ENCODE measurements at regions not wholly inside any gene's neighbourhood (a gene's known extent, or its start where the extent isn't known, plus 50 kb on each side); places are given as distances from the start of the nearest gene placed in this dataset.
"Not testable (repeated sequence)": the region's sequence is repeated elsewhere in the genome, so short reads cannot be mapped to it uniquely, and the experiment has no call there.

DNA sequence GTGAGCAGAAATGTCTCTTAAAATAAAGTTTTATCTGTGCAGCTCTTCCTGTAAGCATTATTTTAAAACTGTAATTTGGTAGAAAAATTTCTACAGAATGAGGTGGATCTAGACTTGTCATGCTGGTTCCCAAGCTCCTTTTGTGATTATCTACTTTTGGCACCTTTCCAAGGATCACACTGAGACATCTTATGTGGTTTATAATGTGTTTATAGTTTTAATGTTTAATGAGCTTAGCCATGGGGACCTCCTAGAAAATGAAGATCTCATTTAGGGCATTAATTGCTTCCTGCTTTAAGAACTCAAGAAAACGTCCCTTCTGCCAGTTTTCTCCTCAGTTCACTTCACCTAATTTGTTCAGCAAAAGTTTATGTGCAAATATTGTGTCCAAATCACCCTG, 468.4 kb downstream of the SUCLG1 start:
- no peak overlapping the region for H3K4me3 Mint-ChIP-seq
- H3K27ac Mint-ChIP-seq, result no peak overlapping the region
- H3K4me1 Mint-ChIP-seq (ENCODE audit: low read depth), result no peaks in the 10 kb centered on the region
- no peaks in the 10 kb centered on the region for H3K9me3 Mint-ChIP-seq
- no peaks in the 10 kb centered on the region for H3K27me3 Mint-ChIP-seq (ENCODE audit: low read depth)
- no peak for ATAC-seq (replicated peaks in 1 of 2)
- no peaks in the 10 kb centered on the region for H3K36me3 Mint-ChIP-seq (ENCODE audit: insufficient read depth in 2 of 2)
- no peak for DNase-seq

DNA sequence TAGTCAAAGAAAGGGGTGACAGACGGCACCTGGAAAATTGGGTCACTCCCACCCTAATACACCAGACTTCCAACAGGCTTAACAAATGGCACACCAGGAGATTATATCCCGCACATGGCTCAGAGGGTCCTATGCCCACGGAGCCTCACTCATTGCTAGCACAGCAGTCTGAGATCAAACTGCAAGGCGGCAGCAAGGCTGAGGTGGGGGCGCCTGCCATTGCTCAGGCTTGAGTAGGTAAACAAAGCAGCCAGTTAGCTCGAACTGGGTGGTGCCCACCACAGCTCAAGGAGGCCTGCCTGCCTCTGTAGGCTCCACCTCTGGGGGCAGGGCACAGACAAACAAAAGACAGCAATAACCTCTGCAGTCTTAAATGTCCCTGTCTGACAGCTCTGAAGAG, 482.5 kb downstream of the SUCLG1 start:
- H3K27ac Mint-ChIP-seq; DNase-seq; H3K36me3 Mint-ChIP-seq (ENCODE audit: insufficient read depth in 2 of 2); H3K4me3 Mint-ChIP-seq; H3K4me1 Mint-ChIP-seq (ENCODE audit: low read depth); ATAC-seq (replicated peaks in 1 of 2); H3K27me3 Mint-ChIP-seq (ENCODE audit: low read depth): not testable (repeated sequence)
- H3K9me3 Mint-ChIP-seq, result peaks cover 2 to 11% of the 10 kb centered on the region in 2 donors

DNA sequence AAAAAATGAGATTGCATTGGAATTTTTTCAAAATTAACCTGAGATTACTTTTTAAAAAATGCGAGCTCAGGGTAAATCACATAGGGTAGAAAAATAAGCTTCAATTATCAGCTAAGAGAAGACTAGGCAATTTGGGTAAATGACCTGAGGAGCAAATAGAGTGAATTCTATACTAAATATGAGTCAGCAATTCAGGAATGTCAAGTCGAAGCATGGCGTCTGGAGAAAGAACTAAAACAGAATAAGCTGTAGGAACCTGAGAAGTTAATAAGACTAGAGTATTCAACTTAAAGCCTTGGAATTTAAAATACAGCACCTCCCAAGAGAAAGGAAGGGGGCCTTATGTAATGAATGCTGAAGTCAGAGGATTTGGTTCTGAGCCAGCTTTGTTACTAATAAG, 487.0 kb downstream of the SUCLG1 start:
- Mint-ChIP-seq H3K36me3 (ENCODE audit: insufficient read depth in 2 of 2) (no peaks in the 10 kb centered on the region), H3K9me3 (peaks cover 2% of the 10 kb centered on the region in 2 donors), H3K27ac (no peak overlapping the region), H3K27me3 (ENCODE audit: low read depth) (no peaks in the 10 kb centered on the region), H3K4me3 (no peak overlapping the region), H3K4me1 (ENCODE audit: low read depth) (no peaks in the 10 kb centered on the region)
- no peak for ATAC-seq (replicated peaks in 1 of 2)
- DNase-seq, result no peak

DNA sequence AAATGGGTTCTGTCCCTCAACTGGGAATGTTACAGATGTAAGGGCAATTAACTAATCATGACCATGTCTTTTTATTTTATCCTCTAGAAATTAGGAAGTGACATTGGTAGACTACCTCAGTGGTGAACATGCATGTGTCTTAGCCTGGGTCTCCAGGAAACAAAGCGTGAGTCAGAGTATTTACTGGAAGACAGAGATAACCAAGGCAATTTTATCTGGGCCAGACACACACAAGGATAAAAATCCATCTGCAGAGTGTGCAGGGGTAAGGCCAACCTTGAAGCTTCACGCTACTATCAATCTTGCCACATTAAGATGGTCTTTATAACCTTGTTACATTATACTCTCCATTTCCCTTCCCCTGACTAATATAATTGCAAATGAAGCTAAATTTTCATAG, 487.5 kb downstream of the SUCLG1 start:
- no peaks in the 10 kb centered on the region for H3K4me1 Mint-ChIP-seq (ENCODE audit: low read depth)
- no peak overlapping the region for H3K27ac Mint-ChIP-seq
- ATAC-seq (replicated peaks in 1 of 2) (no peak), DNase-seq (no peak)
- H3K27me3 Mint-ChIP-seq (ENCODE audit: low read depth), result no peaks in the 10 kb centered on the region
- H3K9me3 Mint-ChIP-seq, result peaks cover 2% of the 10 kb centered on the region in 2 donors
- H3K4me3 Mint-ChIP-seq, result no peak overlapping the region
- no peaks in the 10 kb centered on the region for H3K36me3 Mint-ChIP-seq (ENCODE audit: insufficient read depth in 2 of 2)

DNA sequence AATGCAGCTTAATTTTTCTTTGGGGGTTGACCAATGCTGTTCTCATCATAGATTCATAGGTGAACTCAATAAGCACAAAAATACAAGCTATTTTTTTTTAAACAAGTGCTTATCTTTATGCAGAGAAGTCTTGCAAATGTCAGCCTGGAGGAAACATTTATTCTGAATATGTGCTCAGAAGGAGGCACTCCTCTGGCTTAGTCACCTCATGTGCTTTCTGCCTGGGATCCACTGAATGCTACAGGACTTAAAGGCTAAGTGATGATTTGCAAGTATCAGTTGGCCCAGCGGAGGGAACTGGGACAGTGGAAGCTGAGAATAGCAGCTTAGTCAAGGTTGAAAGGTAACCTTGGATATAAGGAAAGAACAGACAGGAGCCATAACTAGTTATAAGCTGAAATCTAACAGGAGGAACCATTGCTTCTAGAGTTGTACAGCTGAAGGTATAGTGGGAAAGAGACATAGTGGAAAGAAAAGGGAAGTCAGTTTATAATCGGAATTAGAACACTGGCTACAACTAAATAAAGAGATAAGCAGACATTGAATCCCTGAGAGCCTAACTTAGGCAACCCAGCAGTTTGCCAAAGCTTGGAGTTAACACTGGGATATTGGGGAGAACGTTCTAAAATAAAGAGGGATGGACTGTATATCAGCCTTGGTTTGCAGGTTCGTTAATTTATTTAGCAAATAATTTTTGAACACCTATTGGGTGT, 488.7 kb downstream of the SUCLG1 start:
- Mint-ChIP-seq H3K9me3 (no peaks in the 10 kb centered on the region), H3K27me3 (ENCODE audit: low read depth) (no peaks in the 10 kb centered on the region), H3K4me3 (no peak overlapping the region), H3K36me3 (ENCODE audit: insufficient read depth in 2 of 2) (no peaks in the 10 kb centered on the region), H3K27ac (no peak overlapping the region), H3K4me1 (ENCODE audit: low read depth) (no peaks in the 10 kb centered on the region)
- ATAC-seq (replicated peaks in 1 of 2) (no peak), DNase-seq (no peak)

DNA sequence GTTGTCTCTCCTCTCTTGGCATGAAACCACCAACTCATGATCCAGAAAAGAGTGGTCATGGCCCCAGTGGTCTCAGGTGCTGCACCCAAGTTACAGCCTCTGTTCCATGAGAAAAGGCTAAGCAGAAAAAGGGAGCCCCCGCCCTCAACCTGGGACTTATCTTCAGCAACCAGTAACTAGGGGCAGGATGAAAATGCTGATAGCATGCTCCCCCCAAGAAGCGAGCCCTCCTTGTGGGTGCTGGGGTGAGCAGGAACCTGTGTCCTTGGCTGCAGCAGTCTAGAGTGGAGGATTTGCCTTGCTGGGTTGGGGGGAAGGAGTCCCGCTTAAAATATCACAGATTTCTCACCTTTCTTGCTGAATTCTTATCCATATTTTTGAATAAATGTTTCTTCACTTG, 490.0 kb downstream of the SUCLG1 start:
- H3K27ac Mint-ChIP-seq, result no peak overlapping the region
- no peak for DNase-seq
- no peaks in the 10 kb centered on the region for H3K27me3 Mint-ChIP-seq (ENCODE audit: low read depth)
- H3K36me3 Mint-ChIP-seq (ENCODE audit: insufficient read depth in 2 of 2), result no peaks in the 10 kb centered on the region
- H3K4me3 Mint-ChIP-seq, result no peak overlapping the region
- H3K4me1 Mint-ChIP-seq (ENCODE audit: low read depth), result no peaks in the 10 kb centered on the region
- ATAC-seq (replicated peaks in 1 of 2), result no peak
- no peaks in the 10 kb centered on the region for H3K9me3 Mint-ChIP-seq

DNA sequence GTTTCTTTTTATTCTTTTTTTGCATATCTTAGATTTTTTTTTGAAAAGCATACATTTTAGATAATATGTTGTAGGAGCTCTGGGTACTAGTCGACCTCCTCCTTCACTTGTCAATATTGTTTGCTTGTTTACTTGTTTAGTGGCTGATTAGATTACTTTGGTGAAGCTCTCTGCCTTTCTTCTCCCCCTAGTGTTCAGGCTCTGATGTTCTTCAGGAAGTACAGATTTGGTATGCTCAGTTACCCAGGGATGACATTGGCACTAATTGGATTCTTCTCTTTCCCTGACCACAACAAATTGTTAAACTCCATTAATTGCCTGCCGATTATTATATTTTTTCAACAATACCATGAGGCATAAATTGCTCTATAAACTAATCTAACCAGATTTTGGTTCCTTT, 491.2 kb downstream of the SUCLG1 start:
- DNase-seq, result no peak
- Mint-ChIP-seq H3K9me3 (no peaks in the 10 kb centered on the region), H3K36me3 (ENCODE audit: insufficient read depth in 2 of 2) (no peaks in the 10 kb centered on the region), H3K27me3 (ENCODE audit: low read depth) (no peaks in the 10 kb centered on the region), H3K4me1 (ENCODE audit: low read depth) (no peaks in the 10 kb centered on the region), H3K4me3 (no peak overlapping the region), H3K27ac (no peak overlapping the region)
- no peak for ATAC-seq (replicated peaks in 1 of 2)

DNA sequence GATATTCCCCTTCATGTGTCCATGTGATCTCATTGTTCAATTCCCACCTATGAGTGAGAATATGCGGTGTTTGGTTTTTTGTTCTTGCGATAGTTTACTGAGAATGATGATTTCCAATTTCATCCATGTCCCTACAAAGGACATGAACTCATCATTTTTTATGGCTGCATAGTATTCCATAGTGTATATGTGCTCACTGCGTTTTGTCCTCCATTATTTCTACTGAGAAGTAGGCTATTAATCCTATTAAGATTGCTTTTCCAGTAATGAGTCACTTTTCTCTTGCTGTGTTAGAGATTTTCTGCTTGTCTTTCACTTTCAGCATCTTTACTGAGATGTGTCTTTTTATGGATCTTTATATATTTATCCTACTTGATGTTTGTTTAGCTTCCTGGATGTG, 492.1 kb downstream of the SUCLG1 start:
- H3K4me3 Mint-ChIP-seq; H3K9me3 Mint-ChIP-seq; H3K4me1 Mint-ChIP-seq (ENCODE audit: low read depth); DNase-seq; H3K27ac Mint-ChIP-seq; H3K27me3 Mint-ChIP-seq (ENCODE audit: low read depth); H3K36me3 Mint-ChIP-seq (ENCODE audit: insufficient read depth in 2 of 2); ATAC-seq (replicated peaks in 1 of 2): not testable (repeated sequence)

DNA sequence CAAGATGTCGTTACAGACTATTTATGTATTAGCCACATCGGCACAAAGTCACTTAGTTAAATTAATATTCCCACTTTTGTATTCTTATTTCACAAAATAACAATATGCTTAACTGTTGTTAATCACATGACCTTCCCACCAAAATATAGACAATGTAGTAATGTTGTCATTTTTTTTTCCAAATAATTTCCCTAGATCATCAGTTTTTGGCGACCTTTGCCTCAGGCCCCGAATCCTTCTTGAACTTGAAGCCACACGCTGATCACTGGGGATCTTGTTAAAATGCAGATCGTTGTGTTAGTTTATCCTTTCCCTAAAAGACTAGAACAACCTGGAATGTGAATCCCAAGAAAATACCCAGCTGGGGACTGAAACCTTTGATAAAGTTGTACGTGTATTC, 497.6 kb downstream of the SUCLG1 start:
- no peak for DNase-seq
- no peak for ATAC-seq (replicated peaks in 1 of 2)
- Mint-ChIP-seq H3K9me3 (no peaks in the 10 kb centered on the region), H3K27ac (no peak overlapping the region), H3K36me3 (ENCODE audit: insufficient read depth in 2 of 2) (no peaks in the 10 kb centered on the region), H3K4me1 (ENCODE audit: low read depth) (no peaks in the 10 kb centered on the region), H3K27me3 (ENCODE audit: low read depth) (no peaks in the 10 kb centered on the region), H3K4me3 (no peak overlapping the region)

DNA sequence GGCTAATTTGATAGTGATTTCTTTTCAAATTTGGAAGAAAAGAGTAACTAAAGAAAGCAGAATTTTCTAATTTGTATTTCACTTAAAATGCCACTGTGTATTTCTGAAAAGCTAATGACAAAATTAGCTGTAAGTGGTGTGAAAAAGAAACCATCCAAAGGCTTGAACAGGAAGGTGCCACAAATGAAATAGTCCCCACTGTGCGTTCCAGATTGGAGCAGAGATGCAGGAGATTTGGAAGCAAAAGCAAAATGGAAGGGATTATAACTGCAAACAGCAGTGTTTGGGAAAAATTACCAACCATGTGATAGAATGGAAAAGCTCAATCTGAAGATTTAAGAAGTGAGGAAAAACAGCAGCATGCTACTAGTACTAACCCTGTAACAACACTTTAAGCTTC, 498.7 kb downstream of the SUCLG1 start:
- H3K27ac Mint-ChIP-seq, result no peak overlapping the region
- H3K36me3 Mint-ChIP-seq (ENCODE audit: insufficient read depth in 2 of 2), result no peaks in the 10 kb centered on the region
- no peaks in the 10 kb centered on the region for H3K9me3 Mint-ChIP-seq
- no peak overlapping the region for H3K4me3 Mint-ChIP-seq
- H3K27me3 Mint-ChIP-seq (ENCODE audit: low read depth), result no peaks in the 10 kb centered on the region
- no peak for DNase-seq
- ATAC-seq (replicated peaks in 1 of 2), result no peak
- no peaks in the 10 kb centered on the region for H3K4me1 Mint-ChIP-seq (ENCODE audit: low read depth)

DNA sequence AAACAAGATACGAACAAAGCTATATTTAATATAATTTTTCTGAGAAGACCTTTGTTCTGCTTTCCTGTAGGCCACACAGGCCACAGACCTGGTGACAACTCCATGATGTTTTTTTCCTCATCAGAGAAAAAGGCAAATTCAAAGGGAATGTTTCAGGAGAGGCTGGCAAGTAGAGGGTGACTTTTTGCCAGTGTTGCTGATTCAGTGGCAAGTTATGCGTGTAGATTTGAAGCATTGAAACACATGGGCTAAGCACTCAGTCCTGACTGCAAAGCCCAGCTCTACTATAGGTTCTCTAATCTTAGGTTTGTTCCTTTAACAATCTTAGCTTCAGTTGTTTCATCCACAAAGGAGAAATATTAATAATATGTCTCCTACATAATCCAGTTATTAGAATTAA, 499.8 kb downstream of the SUCLG1 start:
- Mint-ChIP-seq H3K4me1 (ENCODE audit: low read depth) (no peaks in the 10 kb centered on the region), H3K27me3 (ENCODE audit: low read depth) (no peaks in the 10 kb centered on the region), H3K36me3 (ENCODE audit: insufficient read depth in 2 of 2) (no peaks in the 10 kb centered on the region), H3K9me3 (no peaks in the 10 kb centered on the region), H3K27ac (no peak overlapping the region), H3K4me3 (no peak overlapping the region)
- DNase-seq (no peak), ATAC-seq (replicated peaks in 1 of 2) (no peak)

DNA sequence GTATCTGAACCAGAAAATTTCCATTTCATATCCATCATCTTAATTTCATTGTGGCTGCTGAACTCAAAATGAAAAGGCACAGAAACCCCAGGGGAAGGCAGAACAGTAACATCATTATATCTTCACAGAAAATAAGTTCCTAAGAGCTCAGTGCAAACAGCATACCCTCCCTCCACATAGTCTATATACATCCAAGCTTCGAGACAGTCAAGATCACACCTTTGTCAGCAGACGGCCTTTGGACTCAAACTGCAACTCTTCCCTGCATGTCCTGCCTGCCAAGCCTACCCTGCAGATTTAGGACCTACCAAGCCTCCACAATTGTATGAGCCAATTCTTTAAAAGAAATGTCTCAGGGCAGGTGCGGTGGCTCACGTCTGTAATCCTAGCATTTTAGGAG, 502.1 kb downstream of the SUCLG1 start:
- ATAC-seq (replicated peaks in 1 of 2) (no peak), DNase-seq (no peak)
- Mint-ChIP-seq H3K27me3 (ENCODE audit: low read depth) (no peaks in the 10 kb centered on the region), H3K4me3 (no peak overlapping the region), H3K4me1 (ENCODE audit: low read depth) (no peaks in the 10 kb centered on the region), H3K27ac (no peak overlapping the region), H3K36me3 (ENCODE audit: insufficient read depth in 2 of 2) (no peaks in the 10 kb centered on the region), H3K9me3 (no peaks in the 10 kb centered on the region)

DNA sequence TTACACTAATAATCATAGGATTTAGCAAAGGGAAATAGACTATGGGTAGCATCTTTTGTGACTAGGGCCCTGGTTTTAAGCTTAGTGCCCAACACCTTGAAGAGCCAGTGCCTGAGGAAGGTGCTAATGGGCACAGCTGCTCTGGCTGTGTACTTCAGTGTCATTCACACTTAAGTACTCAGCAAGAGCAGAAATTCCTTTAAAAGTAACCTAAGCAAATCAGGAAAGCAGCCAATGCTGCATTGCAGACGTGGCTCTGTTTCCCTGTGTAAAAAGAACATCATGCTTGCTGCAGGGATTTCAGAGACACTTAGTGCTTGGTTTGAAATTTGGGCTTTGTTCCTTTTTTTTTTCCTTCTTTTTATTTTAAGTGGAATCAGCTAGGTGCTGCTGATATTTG, 505.4 kb downstream of the SUCLG1 start:
- Mint-ChIP-seq H3K9me3 (no peaks in the 10 kb centered on the region), H3K27ac (no peak overlapping the region)

DNA sequence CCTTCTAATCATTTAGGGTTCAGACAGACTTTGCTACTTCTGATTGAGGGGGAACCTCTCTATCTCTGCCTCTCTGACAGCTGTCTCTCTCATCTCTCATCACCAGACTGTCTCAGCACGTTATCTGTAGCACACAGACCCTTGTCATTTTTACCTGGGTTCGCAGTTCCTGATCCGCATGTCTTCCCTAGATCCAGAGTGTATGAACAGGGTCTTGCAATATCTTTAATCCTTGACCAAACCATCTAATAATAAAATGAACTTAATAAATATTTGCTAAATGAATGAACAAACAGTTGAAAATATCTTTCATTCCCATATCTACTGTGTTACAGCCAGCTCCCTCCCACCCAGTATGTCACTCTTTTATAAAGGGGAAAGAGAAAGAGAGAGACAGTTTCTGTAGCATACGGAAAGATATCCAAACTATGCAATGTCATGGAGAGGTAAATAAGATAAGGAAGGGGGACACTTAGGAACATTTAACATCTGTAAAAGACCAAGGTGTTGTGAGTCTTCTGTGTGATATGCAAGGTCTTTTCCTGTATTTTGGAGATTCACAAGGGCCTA, 507.6 kb downstream of the SUCLG1 start:
- DNase-seq, result no peak
- Mint-ChIP-seq H3K27me3 (ENCODE audit: low read depth) (no peaks in the 10 kb centered on the region), H3K36me3 (ENCODE audit: insufficient read depth in 2 of 2) (no peaks in the 10 kb centered on the region), H3K4me1 (ENCODE audit: low read depth) (no peaks in the 10 kb centered on the region), H3K4me3 (no peak overlapping the region), H3K27ac (no peak overlapping the region), H3K9me3 (no peaks in the 10 kb centered on the region)
- ATAC-seq (replicated peaks in 1 of 2), result no peak

More for the DNA sequence above, 505.4 kb downstream of the SUCLG1 start:
- no peak for ATAC-seq (replicated peaks in 1 of 2)
- Mint-ChIP-seq H3K36me3 (ENCODE audit: insufficient read depth in 2 of 2) (no peaks in the 10 kb centered on the region), H3K4me3 (no peak overlapping the region), H3K27me3 (ENCODE audit: low read depth) (no peaks in the 10 kb centered on the region), H3K4me1 (ENCODE audit: low read depth) (no peaks in the 10 kb centered on the region)
- DNase-seq, result no peak
